Cardiac fibroblast (primary cell): ENCODE measurements at regions not wholly inside any gene's neighbourhood (a gene's known extent, or its start where the extent isn't known, plus 50 kb on each side); places are given as distances from the start of the nearest gene placed in this dataset.

Source experiments
- DNase-seq, 2 donors: peaks; one replicate each; pipeline versions ENCODE4 v3.0.0 to v3.0.0-alpha.2; 2010; ENCODE audit warnings: low read depth in 2 of 2
- H3K4me3 ChIP-seq, 2 donors: replicated peaks in 1 of 2; 1 replicate in 1 of 2; 2 replicates in 1 of 2; pipeline ENCODE4 v1.5.1; 2011; ENCODE audit warnings: low read depth in 2 of 2, low read length in 2 of 2, mild to moderate bottlenecking in 2 of 2, moderate library complexity in 1 of 2
- TF ChIP-seq, protein P1 (sequence below): IDR thresholded peaks from one replicate; pipeline ENCODE4 v1.5.1; 2011; ENCODE audit warnings: low read depth, mild to moderate bottlenecking, low read length, inconsistent platforms

GRCh38 chr6:87789900-87790290 is 87.9 kb upstream of the AKIRIN2 start:
- H3K4me3 ChIP-seq: no peak overlapping the region
- TF ChIP-seq, protein P1, sequence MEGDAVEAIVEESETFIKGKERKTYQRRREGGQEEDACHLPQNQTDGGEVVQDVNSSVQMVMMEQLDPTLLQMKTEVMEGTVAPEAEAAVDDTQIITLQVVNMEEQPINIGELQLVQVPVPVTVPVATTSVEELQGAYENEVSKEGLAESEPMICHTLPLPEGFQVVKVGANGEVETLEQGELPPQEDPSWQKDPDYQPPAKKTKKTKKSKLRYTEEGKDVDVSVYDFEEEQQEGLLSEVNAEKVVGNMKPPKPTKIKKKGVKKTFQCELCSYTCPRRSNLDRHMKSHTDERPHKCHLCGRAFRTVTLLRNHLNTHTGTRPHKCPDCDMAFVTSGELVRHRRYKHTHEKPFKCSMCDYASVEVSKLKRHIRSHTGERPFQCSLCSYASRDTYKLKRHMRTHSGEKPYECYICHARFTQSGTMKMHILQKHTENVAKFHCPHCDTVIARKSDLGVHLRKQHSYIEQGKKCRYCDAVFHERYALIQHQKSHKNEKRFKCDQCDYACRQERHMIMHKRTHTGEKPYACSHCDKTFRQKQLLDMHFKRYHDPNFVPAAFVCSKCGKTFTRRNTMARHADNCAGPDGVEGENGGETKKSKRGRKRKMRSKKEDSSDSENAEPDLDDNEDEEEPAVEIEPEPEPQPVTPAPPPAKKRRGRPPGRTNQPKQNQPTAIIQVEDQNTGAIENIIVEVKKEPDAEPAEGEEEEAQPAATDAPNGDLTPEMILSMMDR: no peak

GRCh38 chr6:87789198-87789899 is 87.3 kb upstream of the AKIRIN2 start:
- DNase-seq: peak; percentile 73 to 74
- no peak overlapping the region for H3K4me3 ChIP-seq
- TF ChIP-seq, protein P1: no peak

More at GRCh38 chr6:87789900-87790290, 87.9 kb upstream of the AKIRIN2 start:
- no peak for DNase-seq

- TF ChIP-seq, protein P1: no peak
- DNase-seq: no peak
Measured at GRCh38 chr6:87788141-87788540, 86.1 kb upstream of the AKIRIN2 start.

GRCh38 chr6:87785229-87785862 is 83.3 kb upstream of the AKIRIN2 start:
- DNase-seq: no peak
- TF ChIP-seq, protein P1: no peak
- H3K4me3 ChIP-seq: no peak overlapping the region

More at GRCh38 chr6:87788141-87788540, 86.1 kb upstream of the AKIRIN2 start:
- no peak overlapping the region for H3K4me3 ChIP-seq

- no peak overlapping the region for H3K4me3 ChIP-seq
- TF ChIP-seq, protein P1: no peak
- DNase-seq: no peak
Measured at GRCh38 chr6:87784690-87785089, 82.7 kb upstream of the AKIRIN2 start.

- TF ChIP-seq, protein P1: no peak
- no peak overlapping the region for H3K4me3 ChIP-seq
- no peak for DNase-seq
Measured at GRCh38 chr6:87784051-87784450, 82.0 kb upstream of the AKIRIN2 start.
